ENCODE measurements at regions not wholly inside any gene's neighbourhood (a gene's known extent, or its start where the extent isn't known, plus 50 kb on each side); places are given as distances from the start of the nearest gene placed in this dataset.

GRCh38 chr1:81364088-81364487, 436.6 kb upstream of the ADGRL2 start:
- TF ChIP-seq REST (IDR thresholded peaks at IDR 0.05; ENCODE audit: borderline replicate concordance) (no peak), CTCF (IDR thresholded peaks at IDR 0.05; ENCODE audit: poor library complexity, severe bottlenecking) (no peak), EP300 (conservative IDR thresholded peaks at IDR 0.05; ENCODE audit: poor library complexity, severe bottlenecking) (no peak)

Data from neural cell (in vitro differentiated cells).